Osteocyte (in vitro differentiated cells): ENCODE measurements at regions not wholly inside any gene's neighbourhood (a gene's known extent, or its start where the extent isn't known, plus 50 kb on each side); places are given as distances from the start of the nearest gene placed in this dataset.

Experiments
- DNase-seq: peaks from one replicate; pipeline ENCODE4 v3.0.0; 2021; ENCODE audit warnings: mixed read lengths; ENCODE audit not compliant: unreplicated experiment; ENCODE audit errors: extremely low spot score
- H3K27ac Mint-ChIP-seq: one replicate; pipeline ENCODE4 v1.8.0; 2021; ENCODE audit warnings: mild to moderate bottlenecking, mixed read lengths; ENCODE audit not compliant: unreplicated experiment
- H3K27me3 Mint-ChIP-seq: one replicate; pipeline ENCODE4 v1.8.0; 2021; ENCODE audit warnings: mixed read lengths; ENCODE audit not compliant: unreplicated experiment
- H3K36me3 Mint-ChIP-seq: one replicate; pipeline ENCODE4 v1.8.0; 2021; ENCODE audit warnings: mixed read lengths; ENCODE audit not compliant: unreplicated experiment
- H3K4me1 Mint-ChIP-seq: one replicate; pipeline ENCODE4 v1.8.0; 2021; ENCODE audit warnings: mixed read lengths; ENCODE audit not compliant: unreplicated experiment
- H3K4me3 Mint-ChIP-seq: one replicate; pipeline ENCODE4 v1.8.0; 2021; ENCODE audit warnings: mild to moderate bottlenecking, moderate library complexity, mixed read lengths; ENCODE audit not compliant: unreplicated experiment
- H3K9me3 Mint-ChIP-seq: one replicate; pipeline ENCODE4 v1.8.0; 2021; ENCODE audit warnings: mixed read lengths; ENCODE audit not compliant: unreplicated experiment
- CTCF ChIP-seq: fragments of 200-600 bp; sonication (generic); IDR thresholded peaks from 2 replicates; pipeline ENCODE4 v1.5.0; 2021; ENCODE audit warnings: antibody characterized with exemption, mild to moderate bottlenecking, moderate library complexity

DNA sequence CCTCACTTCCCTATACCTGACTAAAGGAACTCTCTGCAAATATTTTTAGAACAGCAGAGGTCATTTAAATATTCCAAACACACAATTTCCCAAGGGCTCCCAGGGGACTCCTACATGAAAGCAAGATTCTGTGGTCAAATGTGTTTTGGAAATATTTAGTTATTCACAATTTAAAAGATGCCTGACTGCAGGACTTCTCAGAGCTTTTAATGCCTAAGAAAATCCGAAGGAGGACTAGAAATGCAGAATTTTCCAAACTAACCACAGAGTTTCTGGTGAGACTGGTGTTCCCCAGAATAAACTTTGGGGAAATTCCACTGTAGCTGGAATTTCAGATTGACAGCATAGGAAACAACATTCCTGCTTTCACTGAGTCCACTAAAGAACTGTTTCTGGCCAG, 84.8 kb upstream of the MAP1LC3B2 start:
- peaks cover 12% of the 10 kb centered on the region for H3K9me3 Mint-ChIP-seq
- H3K4me1 Mint-ChIP-seq: peaks cover 13% of the 10 kb centered on the region
- H3K36me3 Mint-ChIP-seq: peaks cover 2% of the 10 kb centered on the region
- no peaks in the 10 kb centered on the region for H3K27me3 Mint-ChIP-seq
- no peak for TF ChIP-seq CTCF
- no peak overlapping the region for H3K4me3 Mint-ChIP-seq
- no peak for DNase-seq
- H3K27ac Mint-ChIP-seq: no peak overlapping the region

GRCh38 chr12:116474899-116475298, 84.3 kb upstream of the MAP1LC3B2 start:
- Mint-ChIP-seq H3K4me3 (no peak overlapping the region), H3K9me3 (peaks cover 12% of the 10 kb centered on the region), H3K4me1 (peaks cover 13% of the 10 kb centered on the region), H3K36me3 (peaks cover 2% of the 10 kb centered on the region), H3K27ac (no peak overlapping the region), H3K27me3 (no peaks in the 10 kb centered on the region)
- DNase-seq: no peak
- TF ChIP-seq CTCF: no peak

DNA sequence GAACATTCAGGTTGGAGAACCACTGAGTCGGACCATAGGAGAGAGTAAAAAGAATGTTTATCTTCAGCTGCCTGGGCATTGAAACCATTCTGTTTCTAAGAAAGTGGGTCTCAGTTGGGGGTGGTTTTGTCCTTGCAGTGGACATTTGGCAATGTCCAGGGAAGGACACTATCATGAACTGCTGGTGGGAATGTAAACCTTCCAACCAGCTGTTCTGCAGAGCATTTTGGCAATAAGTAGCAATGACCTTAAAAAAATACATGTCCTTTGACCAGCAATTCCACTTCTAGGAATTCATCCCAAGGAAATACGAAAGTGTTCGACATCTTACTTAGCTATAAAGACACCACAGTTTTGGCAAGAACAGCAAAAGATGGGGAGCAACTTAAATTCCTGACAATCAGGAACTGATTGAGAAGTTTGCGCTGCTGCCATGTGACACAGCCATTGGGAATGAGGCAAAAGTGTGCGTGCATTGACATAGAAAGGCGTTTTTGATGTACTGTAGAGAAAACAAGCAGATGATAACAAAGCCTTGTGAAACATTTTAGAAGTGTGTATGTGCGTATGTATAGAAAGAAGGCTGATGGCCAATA, 82.9 kb upstream of the MAP1LC3B2 start:
- no peak for TF ChIP-seq CTCF
- peaks cover 12% of the 10 kb centered on the region for H3K9me3 Mint-ChIP-seq
- no peaks in the 10 kb centered on the region for H3K27me3 Mint-ChIP-seq
- DNase-seq: no peak
- peaks cover 13% of the 10 kb centered on the region for H3K4me1 Mint-ChIP-seq
- no peak overlapping the region for H3K27ac Mint-ChIP-seq
- peaks cover 2% of the 10 kb centered on the region for H3K36me3 Mint-ChIP-seq
- H3K4me3 Mint-ChIP-seq: no peak overlapping the region

DNA sequence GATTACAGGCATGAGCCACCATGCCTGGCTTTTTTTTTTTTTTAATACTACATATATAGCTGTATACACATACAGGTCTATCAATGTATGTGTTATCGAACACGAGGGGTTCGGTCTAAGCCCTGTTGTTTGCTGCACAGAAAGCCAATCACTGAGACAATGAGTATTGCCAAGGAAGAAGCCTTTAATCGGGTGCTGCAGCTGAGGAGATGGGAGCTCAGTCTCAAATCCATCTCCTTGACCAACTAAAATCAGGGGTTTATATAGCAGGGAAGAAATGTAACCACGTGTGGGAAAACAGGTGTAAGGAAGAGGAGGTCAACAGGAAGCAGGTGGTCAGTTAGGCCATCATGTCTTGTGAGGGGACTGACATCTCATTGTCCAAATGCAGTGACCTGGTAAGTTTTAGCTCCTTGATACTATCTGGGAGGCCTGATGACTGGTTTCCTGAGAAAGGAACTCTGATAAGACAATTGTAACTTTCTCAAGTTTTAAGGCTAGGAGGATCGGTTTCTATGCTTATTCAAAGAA, 80.9 kb upstream of the MAP1LC3B2 start:
- no peak overlapping the region for H3K27ac Mint-ChIP-seq
- peaks cover 2% of the 10 kb centered on the region for H3K36me3 Mint-ChIP-seq
- peaks cover 12% of the 10 kb centered on the region for H3K9me3 Mint-ChIP-seq

More for the DNA sequence above, 80.9 kb upstream of the MAP1LC3B2 start:
- no peak for TF ChIP-seq CTCF
- DNase-seq: no peak
- H3K27me3 Mint-ChIP-seq: no peaks in the 10 kb centered on the region
- no peak overlapping the region for H3K4me3 Mint-ChIP-seq
- H3K4me1 Mint-ChIP-seq: peaks cover 13% of the 10 kb centered on the region
